GM18499 (cell line): ENCODE measurements at regions not wholly inside any gene's neighbourhood (a gene's known extent, or its start where the extent isn't known, plus 50 kb on each side); places are given as distances from the start of the nearest gene placed in this dataset.

ENCODE experiments used
- ATAC-seq: cut with Tn5 transposase; IDR thresholded peaks from one replicate; pipeline ENCODE4 v1.9.1; 2021; ENCODE audit warnings: moderate number of reproducible peaks; ENCODE audit not compliant: insufficient read depth, unreplicated experiment

- ATAC-seq: no peak
These were observed 56.9 kb upstream of the TMEM178A start for GRCh38 chr2:39608686-39609441.

GRCh38 chr2:39609917-39610316 is 55.8 kb upstream of the TMEM178A start:
- no peak for ATAC-seq

DNA sequence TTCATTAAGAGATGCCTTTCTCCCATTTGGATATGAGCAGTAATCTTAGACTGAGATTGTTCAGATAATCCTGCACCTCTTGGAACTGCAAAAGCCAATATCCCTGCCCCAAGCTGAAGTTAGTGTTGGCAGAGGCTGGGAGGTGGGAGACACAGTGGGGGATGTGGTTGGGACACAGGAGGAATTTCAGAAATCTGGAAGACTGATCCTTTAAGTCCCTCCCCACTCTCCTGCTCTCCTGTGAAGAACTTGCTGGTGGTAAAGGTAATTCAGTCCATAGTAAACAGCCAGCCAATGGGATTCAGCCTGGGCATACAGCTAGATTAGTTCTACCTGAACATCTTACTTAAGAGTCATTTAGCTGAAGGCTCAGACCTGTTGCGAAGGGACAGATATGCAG is 50.0 kb upstream of the TMEM178A start:
- no peak for ATAC-seq
